ENCODE measurements at regions not wholly inside any gene's neighbourhood (a gene's known extent, or its start where the extent isn't known, plus 50 kb on each side); places are given as distances from the start of the nearest gene placed in this dataset.
"Not testable (repeated sequence)": the region's sequence is repeated elsewhere in the genome, so short reads cannot be mapped to it uniquely, and the experiment has no call there.

DNA sequence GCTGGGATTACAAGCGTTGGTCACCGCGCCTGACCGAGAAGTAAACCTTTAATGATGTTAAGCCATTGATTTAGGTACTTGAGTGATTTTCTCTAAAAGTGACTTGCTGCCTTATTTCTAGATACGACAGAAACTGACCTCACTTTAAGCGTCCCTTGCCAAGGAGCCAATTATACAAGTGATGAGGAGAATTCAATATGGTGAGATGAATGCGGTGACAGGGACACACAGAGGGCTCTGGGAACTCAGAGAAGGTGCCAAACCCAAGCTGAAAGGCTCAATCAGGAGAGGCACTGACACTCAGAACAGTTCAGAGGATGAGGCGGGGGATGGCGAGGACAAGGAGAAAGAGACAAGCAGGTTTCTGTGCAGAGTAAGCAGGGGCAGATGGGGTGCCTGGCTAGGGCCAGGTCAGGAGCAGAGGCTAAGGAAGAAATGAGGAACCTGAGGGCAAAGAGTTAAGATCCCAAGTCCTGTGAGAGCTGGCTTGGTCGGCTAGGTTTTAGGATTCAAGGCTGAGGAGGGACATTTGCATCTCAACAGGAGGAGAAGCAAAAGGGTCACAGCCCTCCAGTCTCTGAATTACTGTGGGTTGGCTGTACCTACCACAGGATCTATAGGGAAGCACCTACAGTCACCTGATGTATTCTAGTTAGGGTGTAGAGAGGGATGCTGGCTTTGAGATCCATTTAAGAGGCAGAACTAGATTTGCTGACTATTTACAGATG lies 83.2 kb upstream of the USP24 start:
- intact Hi-C loops (cut with DNase I) = no loop called here
- ATAC-seq (no peak), DNase-seq (no peak)
- WGBS (ENCODE audit: insufficient coverage, low coverage, low lambda C conversion rate, missing lambda C conversion rate) = 86% methylated on average over 6 of the region's 10 CpGs
- no peak overlapping the region for H3K4me3 ChIP-seq
- no peaks in the 10 kb centered on the region for H3K27me3 ChIP-seq
- no peaks in the 10 kb centered on the region for H3K36me3 ChIP-seq
- H3K9me3 ChIP-seq = no peaks in the 10 kb centered on the region
- no peaks in the 10 kb centered on the region for H3K4me1 ChIP-seq
- H3K27ac ChIP-seq = no peak overlapping the region
- TF ChIP-seq POLR2A (IDR thresholded peaks at IDR 0.05) = no peak
- TF ChIP-seq, protein P1, sequence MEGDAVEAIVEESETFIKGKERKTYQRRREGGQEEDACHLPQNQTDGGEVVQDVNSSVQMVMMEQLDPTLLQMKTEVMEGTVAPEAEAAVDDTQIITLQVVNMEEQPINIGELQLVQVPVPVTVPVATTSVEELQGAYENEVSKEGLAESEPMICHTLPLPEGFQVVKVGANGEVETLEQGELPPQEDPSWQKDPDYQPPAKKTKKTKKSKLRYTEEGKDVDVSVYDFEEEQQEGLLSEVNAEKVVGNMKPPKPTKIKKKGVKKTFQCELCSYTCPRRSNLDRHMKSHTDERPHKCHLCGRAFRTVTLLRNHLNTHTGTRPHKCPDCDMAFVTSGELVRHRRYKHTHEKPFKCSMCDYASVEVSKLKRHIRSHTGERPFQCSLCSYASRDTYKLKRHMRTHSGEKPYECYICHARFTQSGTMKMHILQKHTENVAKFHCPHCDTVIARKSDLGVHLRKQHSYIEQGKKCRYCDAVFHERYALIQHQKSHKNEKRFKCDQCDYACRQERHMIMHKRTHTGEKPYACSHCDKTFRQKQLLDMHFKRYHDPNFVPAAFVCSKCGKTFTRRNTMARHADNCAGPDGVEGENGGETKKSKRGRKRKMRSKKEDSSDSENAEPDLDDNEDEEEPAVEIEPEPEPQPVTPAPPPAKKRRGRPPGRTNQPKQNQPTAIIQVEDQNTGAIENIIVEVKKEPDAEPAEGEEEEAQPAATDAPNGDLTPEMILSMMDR (IDR thresholded peaks at IDR 0.05) = no peak

DNA sequence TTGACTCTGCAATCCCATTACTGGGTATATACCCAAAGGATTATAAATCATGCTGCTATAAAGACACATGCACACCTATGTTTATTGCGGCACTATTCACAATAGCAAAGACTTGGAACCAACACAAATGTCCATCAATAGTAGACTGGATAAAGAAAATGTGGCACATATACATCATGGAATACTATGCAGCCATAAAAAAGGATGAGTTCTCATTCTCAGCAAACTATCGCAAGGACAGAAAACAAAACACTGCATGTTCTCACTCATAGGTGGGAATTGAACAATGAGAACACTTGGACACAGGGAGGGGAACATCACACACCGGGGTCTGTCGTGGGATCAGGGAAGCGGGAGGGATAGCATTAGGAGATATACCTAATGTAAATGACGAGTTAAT lies 81.1 kb upstream of the USP24 start:
- H3K4me1 ChIP-seq; H3K36me3 ChIP-seq; H3K4me3 ChIP-seq; ATAC-seq; DNase-seq; intact Hi-C loops (cut with DNase I); H3K27ac ChIP-seq; H3K27me3 ChIP-seq; H3K9me3 ChIP-seq: not testable (repeated sequence)
- 74% methylated on average over 4 of the region's 6 CpGs for WGBS (ENCODE audit: insufficient coverage, low coverage, low lambda C conversion rate, missing lambda C conversion rate)

DNA sequence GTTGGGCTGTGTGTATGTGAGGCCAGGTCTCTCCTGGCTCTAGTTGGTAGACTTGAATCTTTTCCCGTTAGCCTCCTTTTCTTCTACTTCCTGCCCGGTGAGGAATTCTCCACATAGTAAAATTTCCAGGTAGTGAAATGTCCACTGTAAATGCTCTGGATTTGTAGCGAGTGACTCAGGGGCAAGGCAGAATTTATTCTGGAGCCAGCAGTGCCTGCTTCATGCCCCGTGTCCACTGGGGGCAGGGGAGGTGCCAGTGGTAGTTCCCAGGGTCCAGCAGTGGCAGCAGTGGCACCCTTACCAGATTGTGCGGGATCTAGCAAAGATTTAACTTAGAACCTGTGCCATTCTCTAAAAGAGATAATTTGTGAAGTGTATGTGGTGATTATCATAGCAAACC lies 74.5 kb upstream of the USP24 start:
- Histone ChIP-seq H3K4me3 (no peak overlapping the region), H3K9me3 (no peaks in the 10 kb centered on the region), H3K36me3 (no peaks in the 10 kb centered on the region), H3K4me1 (no peaks in the 10 kb centered on the region), H3K27ac (no peak overlapping the region), H3K27me3 (no peaks in the 10 kb centered on the region)
- intact Hi-C loops (cut with DNase I) = loop anchor here in 1 of 2 donors (10.0 kb wide), 1 partner anchor 605 kb away; no protein-coding TSS in a partner anchor
- WGBS (ENCODE audit: insufficient coverage, low coverage, low lambda C conversion rate, missing lambda C conversion rate) = 94% methylated on average over 5 of the region's 5 CpGs
- TF ChIP-seq POLR2A (IDR thresholded peaks at IDR 0.05) = no peak
- TF ChIP-seq, protein P1 (IDR thresholded peaks at IDR 0.05) = peak in 1 of 4 donors; percentile 3
- DNase-seq = no peak
- no peak for ATAC-seq

DNA sequence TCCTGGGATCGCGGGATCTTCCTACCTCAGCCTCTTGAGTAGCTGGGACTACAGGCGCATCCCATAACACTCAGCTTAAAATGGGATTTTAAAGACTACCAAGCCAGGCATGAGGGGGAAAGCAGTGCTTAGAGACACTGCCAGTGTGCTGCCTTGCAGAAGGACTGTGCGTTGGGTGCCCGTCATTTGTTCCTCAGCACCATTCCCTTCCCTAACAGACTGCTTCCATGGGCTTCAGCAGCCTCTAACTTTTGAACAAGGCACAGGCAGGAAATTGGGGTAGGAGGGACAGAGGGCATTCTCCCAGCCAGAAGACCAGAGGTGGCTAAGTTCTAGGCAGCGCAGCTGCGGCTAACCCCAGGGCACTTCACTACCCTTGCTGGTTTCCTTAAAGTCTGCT lies 73.9 kb upstream of the USP24 start:
- no peaks in the 10 kb centered on the region for H3K9me3 ChIP-seq
- H3K4me1 ChIP-seq = no peaks in the 10 kb centered on the region
- no peak overlapping the region for H3K4me3 ChIP-seq
- no peaks in the 10 kb centered on the region for H3K27me3 ChIP-seq
- TF ChIP-seq POLR2A (IDR thresholded peaks at IDR 0.05) = no peak
- TF ChIP-seq, protein P1 (IDR thresholded peaks at IDR 0.05) = no peak
- WGBS (ENCODE audit: insufficient coverage, low coverage, low lambda C conversion rate, missing lambda C conversion rate) = 85% methylated on average over 3 of the region's 7 CpGs
- H3K36me3 ChIP-seq = no peaks in the 10 kb centered on the region
- no peak overlapping the region for H3K27ac ChIP-seq
- DNase-seq (no peak), ATAC-seq (no peak)
- intact Hi-C loops (cut with DNase I) = loop anchor here in 1 of 2 donors (10.0 kb wide), 1 partner anchor 606 kb away; no protein-coding TSS in a partner anchor

DNA sequence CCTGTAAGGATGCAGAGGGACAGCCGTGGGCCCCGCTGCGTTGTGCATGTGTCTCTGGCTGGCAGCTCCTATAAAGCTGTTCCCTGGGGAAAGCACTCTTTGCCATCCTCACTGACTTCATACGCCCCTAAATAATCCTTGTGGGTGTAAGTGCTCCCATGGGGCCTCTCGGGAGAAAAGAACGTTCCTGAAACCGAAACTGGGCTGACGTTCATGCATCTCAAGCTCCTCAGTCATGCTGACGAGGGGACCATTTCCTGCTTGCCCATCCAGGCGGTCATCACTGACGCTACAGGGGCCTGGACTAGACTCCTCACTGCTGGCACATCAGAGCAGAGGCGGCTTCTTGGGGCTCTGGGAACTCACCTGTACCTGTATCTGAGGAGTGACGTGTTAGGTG lies 73.1 kb upstream of the USP24 start:
- ATAC-seq (no peak), DNase-seq (no peak)
- no peak for TF ChIP-seq POLR2A (IDR thresholded peaks at IDR 0.05)
- TF ChIP-seq, protein P1 (IDR thresholded peaks at IDR 0.05) = no peak
- Histone ChIP-seq H3K27me3 (no peaks in the 10 kb centered on the region), H3K27ac (no peak overlapping the region), H3K9me3 (no peaks in the 10 kb centered on the region), H3K36me3 (no peaks in the 10 kb centered on the region), H3K4me3 (no peak overlapping the region), H3K4me1 (no peaks in the 10 kb centered on the region)
- intact Hi-C loops (cut with DNase I) = loop anchor here in 1 of 2 donors (10.0 kb wide), 1 partner anchor 607 kb away; no protein-coding TSS in a partner anchor
- 84% methylated on average over 8 of the region's 13 CpGs for WGBS (ENCODE audit: insufficient coverage, low coverage, low lambda C conversion rate, missing lambda C conversion rate)
